IPS-18c (cell line): ENCODE measurements at regions not wholly inside any gene's neighbourhood (a gene's known extent, or its start where the extent isn't known, plus 50 kb on each side); places are given as distances from the start of the nearest gene placed in this dataset.

Experiments used
- H3K4me3 ChIP-seq: 2 replicates; pipeline ENCODE4 v1.7.0; 2013; ENCODE audit warnings: low read depth, mild to moderate bottlenecking, low read length, moderate library complexity; ENCODE audit not compliant: insufficient read depth
- H3K9me3 ChIP-seq: one replicate; pipeline ENCODE4 v1.6.1; 2013; ENCODE audit warnings: mild to moderate bottlenecking, low read length, moderate library complexity; ENCODE audit not compliant: control insufficient read depth, insufficient read depth

GRCh38 chr1:22386774-22387173, 64.9 kb upstream of the ZBTB40 start:
- H3K9me3 ChIP-seq, result no peaks in the 10 kb centered on the region
- no peak overlapping the region for H3K4me3 ChIP-seq

GRCh38 chr1:22387919-22388580, 63.6 kb upstream of the ZBTB40 start:
- Histone ChIP-seq H3K4me3 (no peak overlapping the region), H3K9me3 (no peaks in the 10 kb centered on the region)

- Histone ChIP-seq H3K9me3 (no peaks in the 10 kb centered on the region), H3K4me3 (no peak overlapping the region)
Measured at GRCh38 chr1:22388671-22389450, 62.8 kb upstream of the ZBTB40 start.

GRCh38 chr1:22393587-22393986, 58.1 kb upstream of the ZBTB40 start:
- no peaks in the 10 kb centered on the region for H3K9me3 ChIP-seq
- H3K4me3 ChIP-seq, result no peak overlapping the region

GRCh38 chr1:22398656-22399420, 52.8 kb upstream of the ZBTB40 start:
- H3K9me3 ChIP-seq, result no peaks in the 10 kb centered on the region
- no peak overlapping the region for H3K4me3 ChIP-seq

- Histone ChIP-seq H3K9me3 (no peaks in the 10 kb centered on the region), H3K4me3 (no peak overlapping the region)
Measured at GRCh38 chr1:22399421-22400091, 52.1 kb upstream of the ZBTB40 start.
